Mesenchymal stem cell (in vitro differentiated cells and primary cell): ENCODE measurements at regions not wholly inside any gene's neighbourhood (a gene's known extent, or its start where the extent isn't known, plus 50 kb on each side); places are given as distances from the start of the nearest gene placed in this dataset. TPM values are rescaled to one million over a fixed set of nuclear protein-coding genes. Genes with fewer than 3 reads are reported as not detected.

Experiments
- DNase-seq: peaks from one replicate; pipeline ENCODE4 v3.0.0-alpha.2; 2013
- H2AFZ ChIP-seq: one replicate; pipeline ENCODE4 v1.6.1; 2013; ENCODE audit warnings: low read depth, mild to moderate bottlenecking, control low read depth, inconsistent platforms, low read length, moderate library complexity
- H2AK5ac ChIP-seq: 2 replicates; pipeline ENCODE4 v1.6.1; 2013; ENCODE audit warnings: low read length, moderate library complexity, mild to moderate bottlenecking, inconsistent platforms; ENCODE audit not compliant: severe bottlenecking
- H2BK120ac ChIP-seq: one replicate; pipeline ENCODE4 v1.6.1; 2013; ENCODE audit warnings: low read depth, mild to moderate bottlenecking, inconsistent platforms, low read length, moderate library complexity
- H2BK12ac ChIP-seq, 2 experiments: one replicate each; pipeline ENCODE4 v1.6.1; 2013; ENCODE audit warnings: inconsistent platforms in 2 of 2, low read length in 2 of 2, mild to moderate bottlenecking in 2 of 2, moderate library complexity in 2 of 2, control low read depth in 1 of 2
- H2BK15ac ChIP-seq: one replicate; pipeline ENCODE4 v1.6.1; 2013; ENCODE audit warnings: mild to moderate bottlenecking, low read depth, inconsistent platforms; ENCODE audit not compliant: poor library complexity, severe bottlenecking
- H2BK5ac ChIP-seq: 2 replicates; pipeline ENCODE4 v1.6.1; 2013; ENCODE audit warnings: low read depth, mild to moderate bottlenecking, low read length, control low read depth, inconsistent platforms; ENCODE audit not compliant: poor library complexity, severe bottlenecking
- H3K14ac ChIP-seq, 2 experiments: one replicate each; pipeline ENCODE4 v1.6.1; 2013; ENCODE audit warnings: inconsistent platforms in 2 of 2, low read length in 2 of 2, control low read depth in 1 of 2, mild to moderate bottlenecking in 1 of 2, moderate library complexity in 1 of 2
- H3K18ac ChIP-seq, 2 experiments: one replicate each; pipeline ENCODE4 v1.6.1; 2013; ENCODE audit warnings: inconsistent platforms in 2 of 2, low read length in 2 of 2, control low read depth in 1 of 2, low read depth in 1 of 2, mild to moderate bottlenecking in 1 of 2
- H3K23ac ChIP-seq, 2 experiments: one replicate each; pipeline ENCODE4 v1.6.1; 2013; ENCODE audit warnings: inconsistent platforms in 2 of 2, low read length in 2 of 2, mild to moderate bottlenecking in 2 of 2, moderate library complexity in 2 of 2, control low read depth in 1 of 2
- H3K27ac ChIP-seq: 2 replicates; pipeline ENCODE4 v1.5.1; 2013; ENCODE audit warnings: mild to moderate bottlenecking, moderate library complexity, low read length, control low read depth, inconsistent platforms; ENCODE audit not compliant: poor library complexity, severe bottlenecking
- H3K27me3 ChIP-seq, 2 experiments: 2 replicates each; pipeline versions ENCODE4 v1.6.1 to v1.7.0; 2013; ENCODE audit warnings: low read length in 2 of 2, mild to moderate bottlenecking in 2 of 2, moderate library complexity in 2 of 2, control low read depth in 1 of 2, inconsistent platforms in 1 of 2; ENCODE audit not compliant: control insufficient read depth in 1 of 2, insufficient read depth in 1 of 2
- H3K36me3 ChIP-seq, 2 experiments: 2 replicates each; pipeline versions ENCODE4 v1.6.1 to v1.7.0; 2013; ENCODE audit warnings: low read length in 2 of 2, control low read depth in 1 of 2, inconsistent platforms in 1 of 2, low read depth in 1 of 2, mild to moderate bottlenecking in 1 of 2; ENCODE audit not compliant: insufficient read depth in 2 of 2, control insufficient read depth in 1 of 2
- H3K4ac ChIP-seq, 2 experiments: one replicate each; pipeline ENCODE4 v1.6.1; 2013; ENCODE audit warnings: inconsistent platforms in 2 of 2, low read length in 2 of 2, mild to moderate bottlenecking in 2 of 2, moderate library complexity in 2 of 2, control low read depth in 1 of 2, low read depth in 1 of 2
- H3K4me1 ChIP-seq: 2 replicates; pipeline ENCODE4 v1.6.1; 2013; ENCODE audit warnings: low read depth, low read length, control low read depth; ENCODE audit not compliant: control insufficient read depth, insufficient read depth
- H3K4me2 ChIP-seq: 2 replicates; pipeline ENCODE4 v1.6.1; 2013; ENCODE audit warnings: low read length, mild to moderate bottlenecking, inconsistent platforms; ENCODE audit not compliant: poor library complexity, severe bottlenecking
- H3K4me3 ChIP-seq, 2 experiments: 2 replicates each; pipeline versions ENCODE4 v1.5.1 to v1.7.0; 2013; ENCODE audit warnings: low read length in 2 of 2, mild to moderate bottlenecking in 2 of 2, control low read depth in 1 of 2, low read depth in 1 of 2; ENCODE audit not compliant: insufficient read depth in 1 of 2
- H3K79me1 ChIP-seq: replicated peaks from 2 replicates; pipeline ENCODE4 v1.6.1; 2013; ENCODE audit warnings: mild to moderate bottlenecking, control low read depth, low read length, inconsistent platforms; ENCODE audit not compliant: poor library complexity, severe bottlenecking
- H3K9ac ChIP-seq: 2 replicates; pipeline ENCODE4 v1.7.0; 2013; ENCODE audit warnings: mild to moderate bottlenecking, low read length, moderate library complexity
- H3K9me3 ChIP-seq: 2 replicates; pipeline ENCODE4 v1.7.0; 2013; ENCODE audit warnings: mild to moderate bottlenecking, low read length; ENCODE audit not compliant: control insufficient read depth
- H4K8ac ChIP-seq: one replicate; pipeline ENCODE4 v1.6.1; 2013; ENCODE audit warnings: inconsistent platforms, mild to moderate bottlenecking, low read length, moderate library complexity
- H4K91ac ChIP-seq: one replicate; pipeline ENCODE4 v1.6.1; 2013; ENCODE audit warnings: mild to moderate bottlenecking, low read length, inconsistent platforms
- WGBS: methylation state at CpG from one replicate; pipeline ENCODE4 v1.1.7; 2013; ENCODE audit warnings: mixed read lengths; 5-methylcytosine and 5-hydroxymethylcytosine counted together
- small RNA-seq: library from polyadenylated mRNA; stranded (forward); fragments of <200 nt; extraction: miRNeasy Mini kit (QIAGEN cat#:217004); gene quantifications from one replicate; pipeline ENCODE3, GENCODE V24; 2013; ENCODE audit warnings: low read depth

- H4K8ac ChIP-seq = no peak overlapping the region
- H3K23ac ChIP-seq = no peak overlapping the region
- H2BK120ac ChIP-seq = no peak overlapping the region
- no peak for DNase-seq
- H3K18ac ChIP-seq = no peak overlapping the region
- H2AFZ ChIP-seq = no peak overlapping the region
- no CpG with 5 or more reads among the region's 3 CpGs for WGBS
- H2BK5ac ChIP-seq = no peak overlapping the region
- H2BK15ac ChIP-seq = no peak overlapping the region
- H4K91ac ChIP-seq = no peak overlapping the region
- no peak overlapping the region for H3K4ac ChIP-seq
- H3K9ac ChIP-seq = no peak overlapping the region
- H3K4me2 ChIP-seq = no peak overlapping the region
- no peak overlapping the region for H2AK5ac ChIP-seq
- no peak overlapping the region for H3K27ac ChIP-seq
- H3K4me3 ChIP-seq = no peak overlapping the region
- no peaks in the 10 kb centered on the region for H3K4me1 ChIP-seq
- no peaks in the 10 kb centered on the region for H3K9me3 ChIP-seq
- no peak overlapping the region for H3K14ac ChIP-seq
- H3K36me3 ChIP-seq = no peaks in the 10 kb centered on the region
- H3K79me1 ChIP-seq = no peaks in the 10 kb centered on the region
- no peak overlapping the region for H2BK12ac ChIP-seq
- H3K27me3 ChIP-seq = no peaks in the 10 kb centered on the region
Observed at GRCh38 chr12:40632933-40633332, 59.3 kb upstream of the CNTN1 start.

DNA sequence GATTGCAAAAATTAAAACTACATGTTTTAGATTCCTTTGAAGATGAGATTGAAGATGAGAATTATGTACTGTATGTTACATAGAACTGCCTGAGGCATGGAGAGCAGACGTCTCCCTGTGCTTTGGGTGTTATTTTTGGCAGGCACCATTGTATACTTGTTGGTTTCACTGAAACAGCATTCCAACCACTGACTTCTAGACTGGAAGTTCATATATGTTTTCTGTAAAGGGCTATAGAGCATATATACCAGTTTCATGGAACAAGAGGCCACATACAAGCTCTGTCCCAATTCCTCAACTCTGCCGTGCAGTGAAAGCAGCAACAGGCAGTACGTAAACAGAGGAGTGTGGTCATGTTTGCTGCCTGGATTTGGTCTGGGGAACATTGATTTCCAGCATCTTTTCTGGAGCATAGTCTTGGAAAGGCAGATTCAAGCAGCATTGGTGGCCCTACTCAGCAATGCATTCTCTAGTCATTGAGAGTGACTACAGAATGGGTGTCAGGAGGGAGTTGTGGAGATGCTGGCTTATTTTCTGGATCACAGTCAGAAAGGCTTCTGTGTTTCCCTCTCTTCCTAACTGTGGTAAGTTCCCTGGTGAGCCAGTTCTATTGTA is 57.6 kb upstream of the CNTN1 start:
- no peak overlapping the region for H3K4ac ChIP-seq
- no peak overlapping the region for H3K14ac ChIP-seq
- H2BK15ac ChIP-seq = no peak overlapping the region
- H3K18ac ChIP-seq = no peak overlapping the region
- H2BK120ac ChIP-seq = no peak overlapping the region
- no peaks in the 10 kb centered on the region for H3K4me1 ChIP-seq
- no peak overlapping the region for H3K27ac ChIP-seq
- H3K27me3 ChIP-seq = no peaks in the 10 kb centered on the region
- H4K8ac ChIP-seq = no peak overlapping the region
- 54% methylated on average over 3 of the region's 3 CpGs for WGBS
- H2AFZ ChIP-seq = no peak overlapping the region
- H3K36me3 ChIP-seq = no peaks in the 10 kb centered on the region
- H2BK12ac ChIP-seq = no peak overlapping the region
- no peak overlapping the region for H3K23ac ChIP-seq
- no peak overlapping the region for H3K4me2 ChIP-seq
- no peaks in the 10 kb centered on the region for H3K9me3 ChIP-seq
- no peak overlapping the region for H2AK5ac ChIP-seq
- H3K4me3 ChIP-seq = no peak overlapping the region
- H2BK5ac ChIP-seq = no peak overlapping the region
- no peaks in the 10 kb centered on the region for H3K79me1 ChIP-seq
- no peak overlapping the region for H3K9ac ChIP-seq
- H4K91ac ChIP-seq = no peak overlapping the region
- DNase-seq = no peak

DNA sequence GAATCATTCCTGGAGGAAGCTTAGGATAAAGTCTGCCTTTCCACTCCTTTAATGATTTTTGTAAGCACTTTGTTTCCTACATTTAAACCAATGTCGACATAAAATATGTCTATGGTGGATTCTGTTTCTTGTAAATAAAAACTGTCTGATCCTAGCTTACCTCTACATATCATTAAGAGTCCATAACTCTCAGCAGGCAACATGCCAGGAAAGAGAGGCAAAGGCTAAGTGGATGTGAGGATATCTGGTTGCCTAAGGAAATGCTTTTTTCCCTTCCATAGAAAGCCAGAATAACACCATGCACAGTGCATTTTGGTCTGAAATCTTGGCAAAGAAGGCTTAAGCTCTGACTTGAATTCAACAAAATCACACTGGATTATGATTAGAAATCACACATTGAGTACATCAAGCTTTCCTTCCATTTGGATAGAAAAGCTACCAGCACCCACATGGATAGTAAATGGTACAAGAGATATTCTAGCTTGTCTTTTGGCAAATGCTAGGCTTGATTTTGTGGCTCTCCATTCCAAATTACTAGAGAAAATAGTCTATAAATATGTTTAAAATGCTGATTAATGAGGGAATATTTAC is 57.0 kb upstream of the CNTN1 start:
- no peak overlapping the region for H2BK15ac ChIP-seq
- H3K14ac ChIP-seq = no peak overlapping the region
- H3K4me3 ChIP-seq = no peak overlapping the region
- H3K4me1 ChIP-seq = no peaks in the 10 kb centered on the region
- no peak overlapping the region for H2BK12ac ChIP-seq
- WGBS = no CpG with 5 or more reads among the region's 1 CpG
- no peak overlapping the region for H4K8ac ChIP-seq
- DNase-seq = no peak
- H3K4me2 ChIP-seq = no peak overlapping the region
- H3K4ac ChIP-seq = no peak overlapping the region
- H4K91ac ChIP-seq = no peak overlapping the region
- no peak overlapping the region for H2BK5ac ChIP-seq
- H2AFZ ChIP-seq = no peak overlapping the region
- H3K9me3 ChIP-seq = no peaks in the 10 kb centered on the region
- H3K23ac ChIP-seq = no peak overlapping the region
- no peaks in the 10 kb centered on the region for H3K79me1 ChIP-seq
- no peaks in the 10 kb centered on the region for H3K36me3 ChIP-seq
- no peak overlapping the region for H3K9ac ChIP-seq
- no peak overlapping the region for H3K18ac ChIP-seq
- no peak overlapping the region for H2BK120ac ChIP-seq
- H3K27me3 ChIP-seq = no peaks in the 10 kb centered on the region
- H3K27ac ChIP-seq = no peak overlapping the region
- H2AK5ac ChIP-seq = no peak overlapping the region

Small RNAs in the stretch of these regions (small RNA-seq; reads per million reads assigned to genes)
- gene RNU6-713P = not detected
